ENCODE measurements at regions not wholly inside any gene's neighbourhood (a gene's known extent, or its start where the extent isn't known, plus 50 kb on each side); places are given as distances from the start of the nearest gene placed in this dataset.

DNA sequence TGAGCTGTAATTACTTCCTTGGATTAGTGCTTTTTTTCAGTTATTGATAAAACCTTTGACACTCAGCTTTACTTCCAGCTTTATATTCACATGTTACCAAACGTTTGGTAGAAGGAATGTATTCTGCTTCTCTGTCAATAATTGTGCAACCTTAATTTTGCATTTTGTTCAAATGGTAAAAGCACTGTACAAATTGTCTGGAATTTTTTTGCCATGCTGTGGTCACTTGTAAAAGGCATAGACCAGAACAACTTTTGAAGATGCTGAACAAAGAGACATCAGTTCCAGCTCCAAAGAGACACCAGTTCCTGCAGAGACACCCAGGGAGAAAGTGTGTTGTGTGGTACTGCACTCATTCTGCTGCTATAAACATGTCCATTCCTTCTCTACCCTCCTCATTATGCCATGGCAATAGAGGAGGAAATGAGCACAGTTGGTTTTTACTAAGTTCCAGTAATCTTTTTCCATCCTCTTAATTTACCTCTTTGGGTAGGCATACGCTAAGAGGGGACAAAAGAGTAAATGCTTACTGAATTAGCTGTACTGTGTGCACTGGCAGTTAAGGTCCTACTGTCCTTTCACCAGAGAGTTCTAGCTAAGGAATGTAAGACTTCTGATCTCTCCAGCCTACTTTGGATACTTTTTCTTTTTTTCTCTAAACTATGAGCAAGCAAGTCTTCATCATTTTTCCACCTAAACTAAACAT lies 387.4 kb downstream of the FGF10 start:
- TF ChIP-seq SMARCA4 (IDR thresholded peaks at IDR 0.05) = no peak
- TF ChIP-seq, protein P1, sequence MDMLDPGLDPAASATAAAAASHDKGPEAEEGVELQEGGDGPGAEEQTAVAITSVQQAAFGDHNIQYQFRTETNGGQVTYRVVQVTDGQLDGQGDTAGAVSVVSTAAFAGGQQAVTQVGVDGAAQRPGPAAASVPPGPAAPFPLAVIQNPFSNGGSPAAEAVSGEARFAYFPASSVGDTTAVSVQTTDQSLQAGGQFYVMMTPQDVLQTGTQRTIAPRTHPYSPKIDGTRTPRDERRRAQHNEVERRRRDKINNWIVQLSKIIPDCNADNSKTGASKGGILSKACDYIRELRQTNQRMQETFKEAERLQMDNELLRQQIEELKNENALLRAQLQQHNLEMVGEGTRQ (CRISPR knock-in tag; IDR thresholded peaks at IDR 0.05) = no peak
- TF ChIP-seq, protein P2, sequence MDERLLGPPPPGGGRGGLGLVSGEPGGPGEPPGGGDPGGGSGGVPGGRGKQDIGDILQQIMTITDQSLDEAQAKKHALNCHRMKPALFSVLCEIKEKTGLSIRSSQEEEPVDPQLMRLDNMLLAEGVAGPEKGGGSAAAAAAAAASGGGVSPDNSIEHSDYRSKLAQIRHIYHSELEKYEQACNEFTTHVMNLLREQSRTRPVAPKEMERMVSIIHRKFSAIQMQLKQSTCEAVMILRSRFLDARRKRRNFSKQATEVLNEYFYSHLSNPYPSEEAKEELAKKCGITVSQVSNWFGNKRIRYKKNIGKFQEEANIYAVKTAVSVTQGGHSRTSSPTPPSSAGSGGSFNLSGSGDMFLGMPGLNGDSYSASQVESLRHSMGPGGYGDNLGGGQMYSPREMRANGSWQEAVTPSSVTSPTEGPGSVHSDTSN (CRISPR knock-in tag; IDR thresholded peaks at IDR 0.05; ENCODE audit: low read depth) = no peak
- TF ChIP-seq, protein P2 (tag; conservative IDR thresholded peaks at IDR 0.05; ENCODE audit: low read depth) = no peak
